IPS-18c (cell line): ENCODE measurements at regions not wholly inside any gene's neighbourhood (a gene's known extent, or its start where the extent isn't known, plus 50 kb on each side); places are given as distances from the start of the nearest gene placed in this dataset.

Experiments
- H3K4me3 ChIP-seq: 2 replicates; pipeline ENCODE4 v1.7.0; 2013; ENCODE audit warnings: low read depth, mild to moderate bottlenecking, low read length, moderate library complexity; ENCODE audit not compliant: insufficient read depth
- H3K9me3 ChIP-seq: one replicate; pipeline ENCODE4 v1.6.1; 2013; ENCODE audit warnings: mild to moderate bottlenecking, low read length, moderate library complexity; ENCODE audit not compliant: control insufficient read depth, insufficient read depth

DNA sequence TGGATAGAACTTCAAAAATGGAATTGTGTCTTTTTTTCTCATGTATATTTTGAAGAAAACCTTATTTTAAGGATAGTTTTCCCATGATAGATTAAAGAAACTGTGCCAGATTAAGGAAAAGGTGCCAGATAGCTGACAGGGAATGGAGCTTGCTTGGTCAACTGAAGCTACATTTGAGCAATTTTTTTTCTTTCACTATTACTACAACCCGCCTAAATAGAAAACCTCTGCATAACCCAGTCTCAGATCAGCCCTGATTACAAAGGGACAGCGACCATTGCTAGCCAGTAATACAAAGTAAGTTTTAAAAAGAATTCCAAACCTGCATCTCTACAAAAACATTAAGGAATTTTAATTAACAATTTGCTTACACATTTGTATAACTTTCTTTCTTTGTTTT is 1123.4 kb upstream of the LRRTM3 start:
- no peaks in the 10 kb centered on the region for H3K9me3 ChIP-seq

DNA sequence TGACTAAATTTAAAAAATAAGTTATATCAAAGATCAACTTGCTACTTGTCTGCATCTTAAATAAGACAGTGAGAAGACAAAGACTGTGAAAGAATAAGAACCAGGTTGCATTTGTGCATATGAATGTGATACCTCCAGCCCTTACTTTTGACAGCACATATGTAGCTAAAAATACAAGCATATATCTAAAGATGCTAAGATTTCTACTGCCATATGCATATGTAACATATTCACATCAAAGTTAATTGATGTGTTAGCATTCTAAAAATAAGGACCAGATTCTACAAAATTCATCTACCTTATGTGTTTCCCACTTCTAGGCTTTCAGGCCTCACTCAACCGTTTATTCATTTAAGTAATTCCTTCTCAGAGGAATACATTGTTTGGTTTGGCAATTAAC is 1120.3 kb upstream of the LRRTM3 start:
- no peak overlapping the region for H3K4me3 ChIP-seq
- no peaks in the 10 kb centered on the region for H3K9me3 ChIP-seq

More for the DNA sequence above, 1123.4 kb upstream of the LRRTM3 start:
- no peak overlapping the region for H3K4me3 ChIP-seq

DNA sequence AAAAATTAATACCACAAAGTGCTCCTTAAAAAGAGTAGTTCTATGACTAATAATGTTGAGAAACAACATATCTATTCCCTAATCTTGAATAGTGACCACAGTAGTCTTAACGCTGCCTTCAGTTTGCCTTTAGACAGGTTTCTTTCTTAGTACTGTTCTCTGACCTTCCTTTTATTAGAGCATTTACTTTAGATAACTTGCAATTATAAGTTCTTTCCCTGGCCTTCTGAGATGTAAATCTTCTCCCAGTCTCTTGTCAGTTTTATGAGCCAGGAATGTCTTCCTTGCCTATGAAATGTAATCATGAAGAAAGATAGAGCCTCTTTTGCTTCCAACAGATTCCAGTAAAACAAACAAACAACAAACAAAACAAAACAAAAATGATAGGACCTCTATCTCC is 1119.8 kb upstream of the LRRTM3 start:
- Histone ChIP-seq H3K9me3 (no peaks in the 10 kb centered on the region), H3K4me3 (no peak overlapping the region)

- no peak overlapping the region for H3K4me3 ChIP-seq
- no peaks in the 10 kb centered on the region for H3K9me3 ChIP-seq
These were observed 1117.0 kb upstream of the LRRTM3 start for GRCh38 chr10:65808687-65809333.

DNA sequence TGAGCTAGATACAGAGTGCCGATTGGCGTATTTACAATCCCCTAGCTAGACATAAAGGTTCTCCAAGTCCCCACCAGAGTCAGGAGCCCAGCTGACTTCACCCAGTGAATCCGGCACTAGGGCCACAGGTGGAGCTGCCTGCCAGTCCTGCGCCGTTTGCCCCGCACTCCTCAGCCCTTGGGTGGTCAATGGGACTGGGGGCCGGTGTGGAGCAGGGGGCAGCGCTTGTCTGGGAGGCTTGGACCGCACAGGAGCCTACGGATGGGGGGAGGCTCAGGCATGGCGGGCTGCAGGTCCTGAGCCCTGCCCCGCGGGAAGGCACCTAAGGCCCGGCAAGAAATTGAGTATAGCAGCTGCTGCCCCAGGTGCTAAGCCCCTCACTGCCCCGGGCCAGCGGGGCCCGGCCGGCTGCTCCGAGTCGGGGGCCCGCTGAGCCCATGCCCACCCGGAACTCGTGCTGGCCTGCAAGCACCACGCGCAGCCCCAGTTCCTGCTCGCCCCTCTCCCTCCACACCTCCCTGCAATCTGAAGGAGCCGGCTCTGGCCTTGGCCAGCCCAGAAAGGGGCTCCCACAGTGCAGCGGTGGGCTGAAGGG is 1113.8 kb upstream of the LRRTM3 start:
- no peaks in the 10 kb centered on the region for H3K9me3 ChIP-seq
- no peak overlapping the region for H3K4me3 ChIP-seq

- H3K4me3 ChIP-seq = no peak overlapping the region
- no peaks in the 10 kb centered on the region for H3K9me3 ChIP-seq
These were observed 1109.3 kb upstream of the LRRTM3 start for GRCh38 chr10:65816536-65816935.

DNA sequence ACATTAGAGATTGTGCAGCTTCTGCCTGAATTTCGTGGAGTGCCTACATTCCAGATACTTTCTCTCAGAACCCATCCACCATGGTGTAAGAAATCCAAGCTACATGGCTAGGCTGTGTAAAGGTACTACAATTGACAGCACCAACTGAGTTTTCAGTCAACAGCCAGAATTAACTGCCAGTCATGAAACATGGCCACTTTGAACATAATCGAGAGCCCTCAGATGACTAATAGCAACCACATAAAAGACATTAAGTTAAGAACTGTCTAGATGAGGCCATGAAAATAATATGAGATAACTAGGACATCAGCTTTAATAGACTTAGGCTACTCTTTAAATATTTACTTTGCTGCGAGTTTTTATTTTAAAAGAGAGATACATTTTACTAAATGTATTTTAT is 1106.8 kb upstream of the LRRTM3 start:
- Histone ChIP-seq H3K9me3 (no peaks in the 10 kb centered on the region), H3K4me3 (no peak overlapping the region)

- H3K4me3 ChIP-seq = no peak overlapping the region
- H3K9me3 ChIP-seq = no peaks in the 10 kb centered on the region
These were observed 1098.5 kb upstream of the LRRTM3 start for GRCh38 chr10:65827359-65827758.

DNA sequence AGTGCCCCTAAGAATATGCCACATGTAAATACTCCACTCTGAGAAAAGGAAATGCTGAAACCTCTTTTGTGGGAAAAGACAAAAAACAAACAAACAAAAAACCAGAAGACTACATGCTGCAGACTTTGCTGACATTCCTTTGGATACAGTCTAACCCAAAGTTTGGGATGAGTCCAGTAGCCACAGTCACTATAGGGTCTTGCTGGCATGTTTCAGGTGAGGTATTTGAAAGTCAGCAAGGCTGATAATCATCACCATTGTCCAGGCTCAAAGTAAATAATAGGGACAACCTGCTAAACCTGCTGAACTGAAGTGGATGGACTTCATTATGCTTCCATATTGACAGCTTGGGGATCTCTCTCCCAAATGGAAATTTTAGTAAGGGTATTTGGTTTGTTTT is 1087.0 kb upstream of the LRRTM3 start:
- no peak overlapping the region for H3K4me3 ChIP-seq
- H3K9me3 ChIP-seq = no peaks in the 10 kb centered on the region

DNA sequence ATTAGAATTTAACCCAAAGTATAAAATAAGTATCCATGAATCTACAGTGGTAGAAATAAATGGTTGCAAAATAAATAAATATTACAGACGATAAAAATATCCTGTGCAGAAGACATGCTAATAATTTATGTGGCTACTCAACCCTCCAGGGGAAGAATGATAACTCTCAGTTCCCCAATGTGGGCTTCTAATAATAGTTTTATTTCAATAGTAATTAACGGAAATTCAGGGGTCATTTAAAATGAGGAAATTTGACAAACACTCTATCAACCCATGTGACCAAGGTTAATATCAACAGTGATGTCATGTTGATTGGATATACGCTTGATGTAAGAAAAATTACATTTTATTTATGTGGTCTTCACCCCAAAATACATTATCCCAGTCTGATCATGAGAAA is 1082.6 kb upstream of the LRRTM3 start:
- Histone ChIP-seq H3K4me3 (no peak overlapping the region), H3K9me3 (no peaks in the 10 kb centered on the region)

- H3K9me3 ChIP-seq = no peaks in the 10 kb centered on the region
- H3K4me3 ChIP-seq = no peak overlapping the region
These were observed 1079.9 kb upstream of the LRRTM3 start for GRCh38 chr10:65845916-65846315.

- Histone ChIP-seq H3K4me3 (no peak overlapping the region), H3K9me3 (no peaks in the 10 kb centered on the region)
These were observed 1079.3 kb upstream of the LRRTM3 start for GRCh38 chr10:65846541-65846940.

- no peaks in the 10 kb centered on the region for H3K9me3 ChIP-seq
- H3K4me3 ChIP-seq = no peak overlapping the region
These were observed 1078.9 kb upstream of the LRRTM3 start for GRCh38 chr10:65846949-65847348.

DNA sequence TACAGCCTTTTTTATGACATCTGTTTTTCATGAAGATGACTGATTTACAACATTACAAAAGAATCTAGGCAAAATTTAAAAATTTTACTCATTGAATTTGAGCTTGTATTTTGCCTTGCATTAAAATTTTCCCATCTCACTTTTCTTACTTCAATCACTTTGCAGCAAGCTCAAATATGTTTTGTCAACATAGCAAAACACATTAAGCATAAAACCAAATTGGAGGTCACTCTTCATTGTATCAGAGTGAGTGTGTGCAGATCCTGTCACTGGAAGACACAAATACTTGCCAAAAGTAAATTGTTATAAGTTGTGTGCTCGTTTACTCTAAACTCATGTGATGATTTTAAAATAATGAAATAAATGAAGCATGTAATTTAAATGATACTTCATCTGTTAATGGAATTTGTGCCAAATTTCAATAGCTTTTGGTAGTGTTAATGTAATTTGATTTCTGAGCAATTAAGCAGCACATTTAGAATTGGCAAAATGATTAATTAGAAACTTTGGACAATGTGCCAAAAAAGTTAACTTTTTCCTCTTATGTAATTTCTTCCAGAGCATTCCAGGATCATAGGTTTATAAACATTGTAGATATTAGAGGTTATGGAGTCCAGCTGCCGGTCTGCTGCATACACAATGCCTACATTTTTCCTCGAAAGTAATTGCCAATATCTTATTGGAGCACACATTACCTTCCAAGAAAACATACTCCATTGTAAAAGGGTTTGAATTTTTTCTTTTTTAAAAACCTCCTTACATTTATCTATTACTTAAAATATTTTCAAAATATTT is 1078.2 kb upstream of the LRRTM3 start:
- no peak overlapping the region for H3K4me3 ChIP-seq
- H3K9me3 ChIP-seq = no peaks in the 10 kb centered on the region

DNA sequence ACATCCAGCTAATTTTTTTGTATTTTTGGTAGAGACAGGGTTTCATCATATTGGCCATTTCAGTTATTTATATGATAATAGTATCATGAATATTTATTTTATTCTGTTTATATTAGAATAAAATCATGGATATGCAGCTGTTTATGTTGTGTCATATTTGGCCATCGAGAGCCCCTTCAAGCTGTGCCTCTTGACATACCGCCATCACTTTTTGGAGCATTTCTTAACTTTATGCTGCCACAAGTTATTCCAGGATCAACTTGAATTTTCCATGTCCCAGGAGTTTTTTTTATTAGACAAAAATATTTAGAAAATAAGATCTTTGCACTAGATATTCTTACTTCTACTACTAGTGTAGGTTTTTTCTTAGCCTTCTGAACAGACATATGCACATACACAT is 1067.0 kb upstream of the LRRTM3 start:
- Histone ChIP-seq H3K9me3 (no peaks in the 10 kb centered on the region), H3K4me3 (no peak overlapping the region)

GRCh38 chr10:65861249-65861648 is 1064.6 kb upstream of the LRRTM3 start:
- no peak overlapping the region for H3K4me3 ChIP-seq
- no peaks in the 10 kb centered on the region for H3K9me3 ChIP-seq
